HepG2 (cell line): ENCODE measurements at regions not wholly inside any gene's neighbourhood (a gene's known extent, or its start where the extent isn't known, plus 50 kb on each side); places are given as distances from the start of the nearest gene placed in this dataset.
A peak's percentile ranks its signal among the peaks of the same experiment; 100 is the strongest.

Experiments used
- AGO2 ChIP-seq: fragments of 200-400 bp; formaldehyde crosslinking; optimal IDR thresholded peaks from 2 replicates; pipeline ENCODE3; 2017; ENCODE audit warnings: mild to moderate bottlenecking, low read depth, low read length, moderate library complexity
- ARID3A ChIP-seq: IDR thresholded peaks from 2 replicates; pipeline ENCODE4 v1.6.1; 2012; ENCODE audit warnings: low read depth, low read length, improper control_type of control experiment
- ARID4A ChIP-seq: sonication (generic); formaldehyde crosslinking; IDR thresholded peaks from 2 replicates; pipeline ENCODE4 v1.5.0; 2020; ENCODE audit warnings: mild to moderate bottlenecking, missing genetic modification reagents, borderline replicate concordance
- ARNT2 ChIP-seq: sonication (generic); formaldehyde crosslinking; IDR thresholded peaks from 2 replicates; pipeline ENCODE4 v1.8.0; 2022; ENCODE audit warnings: mild to moderate bottlenecking, low read depth, missing genetic modification reagents, moderate library complexity
- CREB1 ChIP-seq, 2 experiments: fragments of 450-650 bp in 1 of 2; IDR thresholded peaks; 2 replicates each; pipeline ENCODE4 v1.6.1; 2016 to 2017; ENCODE audit warnings: control low read depth in 1 of 2, mild to moderate bottlenecking in 1 of 2, missing compliant biosample characterization in 1 of 2, missing genetic modification characterization in 1 of 2
- ETV6 ChIP-seq: sonication (generic); formaldehyde crosslinking; conservative IDR thresholded peaks from 2 replicates; pipeline ENCODE4 v1.4.0; 2020; ENCODE audit warnings: missing genetic modification reagents
- HINFP ChIP-seq: sonication (generic); formaldehyde crosslinking; IDR thresholded peaks from 2 replicates; pipeline ENCODE4 v1.4.0; 2020; ENCODE audit warnings: low read depth, mild to moderate bottlenecking, missing genetic modification reagents
- IKZF5 ChIP-seq: IDR thresholded peaks from 2 replicates; pipeline ENCODE4 v1.6.1; 2018; ENCODE audit warnings: missing genetic modification reagents, mild to moderate bottlenecking, missing compliant biosample characterization
- ISL2 ChIP-seq: sonication (generic); formaldehyde crosslinking; IDR thresholded peaks from 2 replicates; pipeline ENCODE4 v1.5.0; 2020; ENCODE audit warnings: missing genetic modification reagents
- NFE2 ChIP-seq: sonication (generic); formaldehyde crosslinking; IDR thresholded peaks from 2 replicates; pipeline ENCODE4 v1.4.0; 2020; ENCODE audit warnings: missing genetic modification reagents
- SP4 ChIP-seq: sonication (generic); formaldehyde crosslinking; IDR thresholded peaks from 2 replicates; pipeline ENCODE4 v1.8.1; 2023; ENCODE audit warnings: mild to moderate bottlenecking, missing genetic modification reagents
- STAT5B ChIP-seq: sonication (generic); formaldehyde crosslinking; IDR thresholded peaks from 2 replicates; pipeline ENCODE4 v1.4.0; 2020; ENCODE audit warnings: missing genetic modification reagents
- TFDP2 ChIP-seq: sonication (generic); formaldehyde crosslinking; IDR thresholded peaks from 2 replicates; pipeline ENCODE4 v1.4.0; 2020; ENCODE audit warnings: missing genetic modification reagents
- ZNF337 ChIP-seq: sonication (generic); formaldehyde crosslinking; IDR thresholded peaks from 2 replicates; pipeline ENCODE4 v1.5.1; 2020; ENCODE audit warnings: missing genetic modification reagents, low read depth, mild to moderate bottlenecking, borderline replicate concordance
- ZNF792 ChIP-seq: IDR thresholded peaks from 2 replicates; pipeline ENCODE4 v1.6.1; 2016
- ZUFSP ChIP-seq: sonication (generic); formaldehyde crosslinking; IDR thresholded peaks from 2 replicates; pipeline ENCODE4 v1.9.0; 2021; ENCODE audit warnings: missing genetic modification reagents, mild to moderate bottlenecking, borderline replicate concordance

GRCh38 chr10:78302989-78303854 is 269.6 kb downstream of the RPS24 start (continued):
- 0 out of 2 replicates have a peak, but pooled peaks have one; percentile 3 for TF ChIP-seq HINFP (CRISPR knock-in tag)
- peak; percentile 43; the same call in 1 of the 2 replicates for TF ChIP-seq ETV6 (CRISPR knock-in tag)
- TF ChIP-seq ARNT2: peak; percentile 54; the same call in 1 of the 2 replicates
- TF ChIP-seq NFE2: no peak
- peak; percentile 80 for TF ChIP-seq TFDP2 (CRISPR knock-in tag)
- TF ChIP-seq CREB1 (IDR thresholded peaks at IDR 0.05): no peak
- no peak for TF ChIP-seq CREB1 (CRISPR knock-in tag; IDR thresholded peaks at IDR 0.05)
- peak; percentile 78; the same call in 1 of the 2 replicates for TF ChIP-seq ARID4A (CRISPR knock-in tag)
- no peak for TF ChIP-seq STAT5B (CRISPR knock-in tag)
- TF ChIP-seq ZNF337 (CRISPR knock-in tag): no peak
- no peak for TF ChIP-seq ZUFSP (CRISPR knock-in tag)
- peak; percentile 62; the same call in 1 of the 2 replicates for TF ChIP-seq ISL2 (CRISPR knock-in tag)
- 0 out of 2 replicates have a peak, but pooled peaks have one; percentile 59 for TF ChIP-seq ZNF792 (CRISPR knock-in tag)
- peak; percentile 80 for TF ChIP-seq SP4 (CRISPR knock-in tag)
- peak; percentile 21 for TF ChIP-seq AGO2
- TF ChIP-seq ARID3A: 0 out of 2 replicates have a peak, but pooled peaks have one; percentile 8
- TF ChIP-seq IKZF5 (CRISPR knock-in tag): peak; percentile 56; the same call in 1 of the 2 replicates
